RCC 7860 (cell line): ENCODE measurements at regions not wholly inside any gene's neighbourhood (a gene's known extent, or its start where the extent isn't known, plus 50 kb on each side); places are given as distances from the start of the nearest gene placed in this dataset.

Source experiments
- DNase-seq: peaks from one replicate; pipeline ENCODE4 v3.0.0-alpha.2; 2015; ENCODE audit warnings: low spot score
- FAIRE-seq: peaks from 2 replicates; lab custom pipeline; 2012; peaks lifted over from hg19 to GRCh38; lab: Jason Lieb, UNC

- FAIRE-seq, result no peak
- DNase-seq, result no peak
Observed at GRCh38 chr9:107881626-107882300, 392.2 kb upstream of the KLF4 start.

- FAIRE-seq, result no peak
- DNase-seq, result no peak
Observed at GRCh38 chr9:107878462-107878861, 388.9 kb upstream of the KLF4 start.

GRCh38 chr9:107875571-107875980 lies 386.0 kb upstream of the KLF4 start:
- DNase-seq (no peak), FAIRE-seq (no peak)

GRCh38 chr9:107874591-107875369 lies 385.2 kb upstream of the KLF4 start:
- DNase-seq, result no peak
- FAIRE-seq, result no peak

GRCh38 chr9:107874137-107874536 lies 384.6 kb upstream of the KLF4 start:
- DNase-seq, result no peak
- no peak for FAIRE-seq

GRCh38 chr9:107872457-107873192 lies 383.1 kb upstream of the KLF4 start:
- DNase-seq (no peak), FAIRE-seq (no peak)

- DNase-seq (no peak), FAIRE-seq (no peak)
Observed at GRCh38 chr9:107870927-107871680, 381.5 kb upstream of the KLF4 start.

GRCh38 chr9:107870221-107870620 lies 380.7 kb upstream of the KLF4 start:
- FAIRE-seq, result no peak
- no peak for DNase-seq

- DNase-seq, result no peak
- FAIRE-seq, result no peak
Observed at GRCh38 chr9:107869111-107869510, 379.5 kb upstream of the KLF4 start.

GRCh38 chr9:107868186-107868585 lies 378.6 kb upstream of the KLF4 start:
- DNase-seq, result no peak
- FAIRE-seq, result no peak

GRCh38 chr9:107867738-107868137 lies 378.2 kb upstream of the KLF4 start:
- FAIRE-seq (no peak), DNase-seq (no peak)

- FAIRE-seq (no peak), DNase-seq (no peak)
Observed at GRCh38 chr9:107866711-107867311, 377.2 kb upstream of the KLF4 start.

- FAIRE-seq, result no peak
- no peak for DNase-seq
Observed at GRCh38 chr9:107863396-107863795, 373.8 kb upstream of the KLF4 start.

GRCh38 chr9:107862881-107863280 lies 373.3 kb upstream of the KLF4 start:
- DNase-seq, result no peak
- no peak for FAIRE-seq

- FAIRE-seq (no peak), DNase-seq (no peak)
Observed at GRCh38 chr9:107862323-107862722, 372.8 kb upstream of the KLF4 start.

- no peak for FAIRE-seq
Observed at GRCh38 chr9:107861075-107861474, 371.5 kb upstream of the KLF4 start.

GRCh38 chr9:107858260-107858659 lies 368.7 kb upstream of the KLF4 start:
- DNase-seq (no peak), FAIRE-seq (no peak)

More at GRCh38 chr9:107861075-107861474, 371.5 kb upstream of the KLF4 start:
- DNase-seq, result no peak

- no peak for FAIRE-seq
- no peak for DNase-seq
Observed at GRCh38 chr9:107856633-107857032, 367.1 kb upstream of the KLF4 start.

- no peak for FAIRE-seq
Observed at GRCh38 chr9:107855164-107855563, 365.6 kb upstream of the KLF4 start.

GRCh38 chr9:107853461-107853860 lies 363.9 kb upstream of the KLF4 start:
- no peak for DNase-seq
- FAIRE-seq, result no peak

More at GRCh38 chr9:107855164-107855563, 365.6 kb upstream of the KLF4 start:
- no peak for DNase-seq

- DNase-seq, result no peak
- FAIRE-seq, result no peak
Observed at GRCh38 chr9:107852891-107853290, 363.3 kb upstream of the KLF4 start.
